Stimulated activated CD4-positive, alpha-beta T cell treated with anti-CD3 and anti-CD28 coated beads, Interleukin-4, amount 100 ng/mL, for 1 hour (primary cell): ENCODE measurements at regions not wholly inside any gene's neighbourhood (a gene's known extent, or its start where the extent isn't known, plus 50 kb on each side); places are given as distances from the start of the nearest gene placed in this dataset.
A peak's percentile ranks its signal among the peaks of the same experiment; 100 is the strongest.
"Not testable (repeated sequence)": the region's sequence is repeated elsewhere in the genome, so short reads cannot be mapped to it uniquely, and the experiment has no call there.

Source experiments
- DNase-seq: peaks from one replicate; pipeline ENCODE4 v3.0.0-alpha.2; 2020

DNA sequence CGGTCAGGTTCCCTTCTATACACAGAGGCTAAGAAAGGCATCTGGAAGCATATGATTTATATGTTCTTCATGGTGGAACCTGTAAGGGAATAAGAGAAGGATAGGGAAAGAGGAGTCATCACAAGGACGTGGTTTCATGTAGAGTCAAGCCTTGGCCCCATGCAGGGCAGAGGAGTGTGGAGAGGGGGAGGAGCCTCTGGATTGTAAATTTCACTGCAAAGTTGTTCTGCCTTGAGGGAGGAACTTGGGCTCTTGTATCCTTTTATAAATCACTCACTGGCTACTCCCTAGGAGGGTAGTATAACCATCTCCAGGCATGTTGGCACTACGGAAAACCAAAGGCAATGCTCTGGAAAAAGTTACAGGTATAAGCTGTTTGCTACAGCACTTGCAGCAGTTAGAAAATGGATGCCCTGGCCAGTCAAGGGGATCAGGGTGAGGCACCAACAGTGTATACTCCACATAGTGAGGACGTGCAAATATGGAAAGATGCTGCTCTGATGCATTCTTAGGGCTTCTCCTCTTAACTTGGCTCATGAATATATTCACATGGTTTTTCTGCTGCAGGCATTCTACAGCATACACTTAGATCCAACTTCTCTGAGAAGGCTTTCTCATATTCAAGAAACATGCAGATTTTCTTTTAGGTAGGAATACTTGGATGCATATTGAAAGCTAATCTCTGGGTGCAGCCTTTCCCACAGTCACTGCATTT lies 60.3 kb upstream of the ZNF81 start:
- DNase-seq: no peak

DNA sequence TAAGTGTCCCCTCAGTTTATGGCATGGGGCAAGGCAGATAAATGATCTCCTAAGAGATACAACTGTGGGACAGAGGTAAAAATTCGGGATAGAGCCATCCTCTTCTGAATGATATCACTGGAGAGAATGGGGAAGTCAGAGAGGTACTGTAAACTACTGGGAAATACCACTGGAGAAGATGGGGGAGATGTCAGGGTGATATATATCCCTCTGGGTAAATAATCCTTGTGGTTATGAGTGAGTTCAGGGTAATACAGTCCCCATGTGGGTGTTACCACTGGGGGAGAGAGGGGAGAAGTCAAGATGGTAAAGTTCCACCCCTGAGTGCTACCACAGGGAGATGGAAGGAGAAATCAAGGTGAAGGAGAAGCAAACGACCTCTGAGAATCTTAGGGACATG lies 63.9 kb upstream of the ZNF81 start:
- DNase-seq: no peak

DNA sequence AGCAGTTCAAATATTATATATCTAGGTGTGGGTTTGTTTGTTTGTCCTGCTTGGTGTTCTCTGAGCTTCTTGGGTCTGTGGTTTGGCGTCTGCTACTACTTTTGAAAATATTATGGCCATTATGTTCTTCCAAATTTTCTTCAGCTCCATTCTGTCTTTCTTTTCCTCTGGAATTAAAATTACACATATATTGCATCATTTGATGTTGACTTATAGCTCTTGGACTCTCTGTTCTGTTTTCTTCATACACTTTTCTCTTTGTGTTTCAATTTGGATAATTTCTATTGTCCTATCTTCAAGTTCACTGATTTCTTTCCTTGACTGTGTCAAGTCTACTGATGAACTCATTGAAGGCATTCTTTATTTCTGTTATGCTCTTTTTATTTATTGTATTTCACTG lies 65.2 kb upstream of the ZNF81 start:
- no peak for DNase-seq

DNA sequence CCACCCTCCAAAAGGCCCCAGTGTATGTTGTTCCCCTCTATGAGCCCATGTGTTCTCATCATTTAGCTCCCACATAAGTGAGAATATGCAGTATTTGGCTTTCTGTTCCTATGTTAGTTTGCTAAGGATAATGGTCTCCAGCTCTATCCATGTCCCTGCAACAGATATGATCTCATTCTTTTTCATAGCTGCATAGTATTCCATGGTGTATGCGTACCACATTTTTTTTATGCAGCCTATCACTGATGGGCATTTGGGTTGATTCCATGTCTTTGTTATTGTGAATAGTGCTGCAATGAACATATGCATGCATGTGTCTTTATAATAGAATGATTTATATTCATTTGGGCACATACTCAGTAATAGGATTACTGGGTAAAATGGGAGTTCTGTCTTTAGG lies 73.9 kb upstream of the ZNF81 start:
- DNase-seq: not testable (repeated sequence)

DNA sequence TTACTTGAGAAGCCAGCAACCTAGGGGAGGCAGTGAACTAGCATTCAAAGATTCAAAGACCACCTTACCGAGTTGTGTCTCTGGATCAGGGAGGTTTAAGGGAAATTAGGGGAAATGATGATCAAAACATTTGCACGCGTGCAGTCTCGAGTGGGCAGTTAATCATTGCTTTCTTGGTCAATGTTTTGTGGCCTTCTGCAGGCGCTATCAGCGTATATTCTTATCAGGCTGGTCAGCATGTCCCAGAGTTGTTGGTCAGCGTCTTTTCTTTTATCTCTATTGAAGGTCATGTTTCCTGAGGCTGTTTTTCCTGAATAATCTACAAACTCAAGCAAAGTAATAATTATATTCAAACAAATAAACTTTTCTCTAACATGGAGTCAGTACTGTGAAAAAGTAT lies 84.0 kb upstream of the ZNF81 start:
- DNase-seq: no peak

DNA sequence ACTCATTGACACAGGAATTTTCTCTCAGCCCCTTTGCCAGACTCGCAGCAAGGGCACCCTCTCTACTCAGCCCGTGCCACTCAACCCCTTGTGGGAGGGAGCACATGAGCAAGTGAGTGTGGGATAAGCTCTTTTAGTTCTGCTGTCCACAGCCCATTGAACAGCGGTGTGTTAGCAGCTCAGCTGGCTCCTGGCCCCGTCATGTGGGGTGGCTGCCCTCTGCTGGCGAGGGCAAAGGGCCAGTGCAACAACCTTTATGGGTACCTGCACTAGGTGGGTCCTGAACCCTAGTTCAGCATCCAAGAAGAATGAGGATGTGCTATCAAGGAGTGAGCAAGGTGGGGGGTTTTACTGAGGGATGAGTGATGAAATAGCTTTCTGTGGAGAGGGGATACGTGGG lies 85.0 kb upstream of the ZNF81 start:
- DNase-seq: peak; percentile 30

DNA sequence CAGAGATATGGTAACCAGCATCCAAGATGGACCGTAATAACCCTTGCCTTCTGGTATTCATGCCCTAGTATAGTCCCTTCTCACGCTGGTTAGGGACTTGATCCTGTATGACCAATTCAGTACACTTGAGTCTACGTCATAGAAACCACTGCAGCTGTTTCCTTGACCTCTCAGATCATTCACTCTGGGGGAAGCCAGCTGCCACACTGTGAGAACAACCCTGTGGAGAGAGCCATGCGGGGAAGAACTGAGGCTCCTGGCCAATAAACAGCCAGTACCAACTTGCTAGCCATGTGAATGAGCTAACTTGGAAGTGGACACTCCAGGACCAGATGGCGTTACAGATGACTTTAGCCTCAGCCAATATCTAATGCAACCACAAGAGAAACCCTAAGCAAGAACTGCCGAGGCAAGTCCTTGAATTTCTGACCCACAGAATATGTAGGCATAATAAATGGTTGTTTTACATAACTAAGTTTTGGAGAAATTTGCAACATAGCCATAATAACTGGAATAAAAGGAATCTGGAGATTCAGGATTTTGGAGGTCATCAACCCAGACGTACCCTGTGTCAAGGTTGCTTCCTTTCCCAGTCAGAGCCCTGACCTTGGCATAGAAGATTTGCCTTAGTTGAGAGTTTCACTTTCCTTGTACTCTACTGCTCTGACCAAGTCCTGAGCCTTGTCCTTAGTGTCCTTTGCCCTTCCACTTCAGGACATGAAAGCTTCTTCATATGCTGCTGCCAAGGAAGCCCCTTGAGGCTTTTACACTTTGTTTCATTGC lies 87.3 kb upstream of the ZNF81 start:
- no peak for DNase-seq

DNA sequence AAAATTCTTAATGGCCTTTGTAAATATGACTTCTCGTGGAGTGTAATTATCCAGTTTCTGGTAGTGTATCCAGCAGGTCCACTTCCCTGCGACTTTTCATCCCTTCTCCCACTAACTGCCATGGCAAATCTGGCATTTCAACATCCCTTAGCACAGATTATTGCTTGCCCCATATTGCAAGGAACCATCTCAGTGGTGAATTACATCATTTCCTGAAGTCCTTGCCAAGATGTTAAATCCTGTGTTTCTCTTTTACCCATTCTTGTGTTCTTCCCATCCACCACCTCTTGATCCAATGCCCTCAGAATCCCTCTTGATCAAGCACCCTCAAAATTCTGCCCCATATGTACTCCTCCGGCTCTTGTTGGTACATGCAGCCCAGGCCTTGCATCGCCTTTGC lies 88.1 kb upstream of the ZNF81 start:
- no peak for DNase-seq

DNA sequence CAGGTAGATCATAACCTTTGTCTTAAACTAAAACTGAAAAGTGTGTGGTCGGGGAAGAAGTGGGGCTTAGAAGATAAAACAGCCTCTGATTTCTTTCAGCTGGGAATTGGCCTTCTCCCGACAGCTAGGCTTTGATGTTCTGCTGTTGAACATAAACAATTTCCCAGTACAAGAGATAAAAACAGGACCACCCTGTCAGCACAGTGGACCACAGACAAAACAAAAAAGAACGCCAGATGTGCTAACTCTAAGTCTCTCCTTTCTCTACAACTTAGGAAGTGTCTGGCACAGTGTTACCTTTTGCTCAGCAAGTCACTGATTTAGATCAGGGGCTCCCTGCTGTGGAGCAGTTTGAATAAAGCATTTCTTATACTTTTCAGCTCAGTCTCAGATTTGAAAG lies 87.5 kb upstream of the UXT start:
- DNase-seq: no peak

DNA sequence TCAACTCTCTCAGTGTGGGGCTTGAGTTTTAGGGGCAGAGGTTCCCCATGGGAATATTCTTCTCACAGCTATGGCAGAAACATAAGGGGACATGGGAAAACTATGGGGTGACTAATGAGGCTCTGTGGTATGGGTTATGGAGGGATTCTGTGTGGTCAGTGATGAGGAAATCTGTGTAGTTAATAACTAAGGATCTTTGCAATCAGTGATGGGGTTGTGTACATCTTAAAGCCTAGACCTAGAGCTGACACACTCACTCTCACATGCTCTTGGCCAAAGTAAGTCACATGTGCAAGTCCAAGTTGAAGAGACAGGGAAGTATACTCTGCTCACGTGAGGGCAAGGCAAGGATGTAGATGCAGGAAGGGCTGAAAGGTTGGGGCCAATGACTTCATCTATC lies 86.4 kb upstream of the UXT start:
- no peak for DNase-seq

DNA sequence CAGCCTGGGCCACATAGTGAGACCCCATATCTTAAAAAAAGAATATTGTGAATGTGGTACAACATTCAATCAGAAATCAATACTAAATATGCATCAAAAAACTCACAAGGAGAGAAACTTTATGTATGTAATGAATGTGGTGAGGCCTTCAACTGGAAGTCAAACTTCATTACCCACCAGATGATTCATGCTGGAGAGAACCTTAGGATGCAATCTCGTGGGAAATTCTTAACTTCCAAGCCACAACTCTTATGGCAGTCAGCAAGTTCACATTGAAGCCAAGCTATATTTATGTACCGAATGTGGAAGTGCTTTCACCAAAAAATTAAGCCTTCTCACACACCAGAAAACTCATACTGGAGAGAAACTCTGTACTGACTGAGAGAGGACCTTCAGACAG lies 84.5 kb upstream of the UXT start:
- no peak for DNase-seq

DNA sequence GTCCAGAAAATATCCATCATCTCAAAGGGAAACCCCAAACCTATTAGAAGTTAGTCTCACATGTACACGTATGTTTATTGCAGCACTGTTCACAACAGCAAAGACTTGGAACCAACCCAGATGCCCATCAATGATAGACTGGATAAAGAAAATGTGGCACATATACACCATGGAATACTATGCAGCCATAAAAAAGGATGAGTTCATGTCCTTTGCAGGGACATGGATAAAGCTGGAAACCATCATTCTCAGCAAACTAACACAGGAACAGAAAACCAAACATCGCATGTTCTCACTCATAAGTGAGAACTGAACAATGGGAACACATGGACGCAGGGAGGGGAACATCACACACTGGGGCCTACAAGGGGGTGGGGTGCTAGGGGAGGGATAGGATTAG lies 79.9 kb upstream of the UXT start:
- not testable (repeated sequence) for DNase-seq

DNA sequence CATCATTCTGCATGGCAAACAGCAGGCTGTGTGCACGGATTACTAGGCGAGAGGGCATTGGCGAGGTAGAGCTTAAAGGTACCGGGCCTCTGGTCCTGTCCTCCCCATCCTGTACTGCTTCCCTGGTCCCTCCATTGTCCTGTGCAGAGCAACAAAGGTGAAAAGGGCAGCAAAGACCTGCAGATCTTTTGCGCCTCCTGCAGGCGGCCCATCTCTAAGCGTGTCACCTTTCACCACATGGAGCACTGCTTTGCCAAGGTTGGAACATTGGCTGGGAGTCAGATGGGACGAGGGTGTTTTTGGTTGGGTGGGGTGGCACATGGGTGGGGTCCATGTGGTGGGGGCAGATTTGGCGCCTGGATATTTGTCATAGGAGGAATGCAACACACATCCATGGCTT lies 64.7 kb upstream of the UXT start:
- peak; percentile 13 for DNase-seq

DNA sequence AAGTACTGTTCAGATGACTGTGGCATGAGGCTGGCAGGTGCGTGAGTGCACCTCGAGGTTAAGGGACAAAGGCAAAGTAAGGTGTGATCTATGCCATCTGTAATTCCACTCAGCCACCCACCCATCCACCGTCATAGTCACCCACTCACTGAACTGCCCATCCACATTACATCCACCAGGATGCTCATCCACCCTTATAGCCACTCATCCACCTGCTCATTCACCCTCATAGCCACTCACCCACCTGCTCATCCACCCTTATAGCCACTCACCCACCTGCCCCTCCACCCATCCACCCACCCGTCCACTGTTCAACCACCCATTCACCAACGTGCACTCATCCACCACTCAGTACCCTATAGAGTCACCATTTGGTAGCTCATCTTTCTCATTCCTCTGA lies 64.1 kb upstream of the UXT start:
- no peak for DNase-seq

DNA sequence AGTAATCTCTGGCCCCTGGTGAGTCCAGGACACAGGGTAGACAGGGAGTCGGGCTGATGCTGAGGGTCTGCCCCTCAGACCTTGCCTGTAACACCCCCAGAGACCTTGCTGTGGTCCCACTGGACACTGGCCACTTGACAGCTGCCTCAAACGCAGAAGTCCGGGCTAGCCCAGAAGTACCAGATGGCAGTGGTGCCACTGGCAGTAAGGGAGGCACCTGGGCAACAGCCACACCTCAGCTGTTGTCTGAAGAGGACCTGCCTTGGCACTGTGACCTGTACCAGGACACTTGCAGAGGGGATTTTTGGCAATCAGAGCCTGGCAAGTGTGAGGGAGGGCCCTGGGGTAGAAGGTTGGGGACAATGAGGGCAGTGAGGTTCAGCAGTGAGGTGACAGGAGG lies 63.3 kb upstream of the UXT start:
- no peak for DNase-seq

DNA sequence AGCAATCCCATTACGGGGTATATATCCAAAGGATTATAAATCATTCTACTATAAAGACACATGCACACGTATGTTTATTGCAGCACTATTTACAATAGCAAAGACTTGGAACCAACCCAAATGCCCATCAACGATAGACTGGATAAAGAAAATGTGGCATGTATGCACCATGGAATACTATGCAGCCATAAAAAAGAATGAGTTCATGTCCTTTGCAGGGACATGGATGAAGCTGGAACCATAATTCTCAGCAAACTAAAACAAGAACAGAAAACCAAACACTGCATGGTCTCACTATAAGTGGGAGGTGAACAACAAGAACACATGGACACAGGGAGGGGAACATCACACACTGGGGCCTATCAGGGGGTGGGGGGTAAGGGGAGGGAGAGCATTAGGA lies 56.1 kb upstream of the UXT start:
- DNase-seq: not testable (repeated sequence)

DNA sequence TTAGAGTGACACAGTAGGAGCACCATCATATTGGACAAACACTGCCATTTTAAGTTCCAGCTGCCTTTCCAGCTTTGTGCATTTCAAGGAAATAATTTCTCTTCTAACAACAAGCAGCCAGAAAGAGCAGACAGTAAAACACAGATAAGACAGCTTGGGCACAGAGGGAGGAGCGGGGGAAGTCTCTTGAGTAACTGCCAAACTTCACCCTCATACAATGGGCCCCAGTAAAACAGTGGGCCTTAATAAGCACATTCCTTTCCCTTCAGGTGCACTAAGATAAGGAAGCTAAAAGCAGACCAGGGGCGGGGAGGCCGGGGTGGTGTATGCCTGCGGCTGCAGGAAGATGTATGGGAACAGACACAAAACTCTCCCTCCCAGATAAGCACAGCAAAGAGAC lies 53.7 kb upstream of the UXT start:
- not testable (repeated sequence) for DNase-seq

DNA sequence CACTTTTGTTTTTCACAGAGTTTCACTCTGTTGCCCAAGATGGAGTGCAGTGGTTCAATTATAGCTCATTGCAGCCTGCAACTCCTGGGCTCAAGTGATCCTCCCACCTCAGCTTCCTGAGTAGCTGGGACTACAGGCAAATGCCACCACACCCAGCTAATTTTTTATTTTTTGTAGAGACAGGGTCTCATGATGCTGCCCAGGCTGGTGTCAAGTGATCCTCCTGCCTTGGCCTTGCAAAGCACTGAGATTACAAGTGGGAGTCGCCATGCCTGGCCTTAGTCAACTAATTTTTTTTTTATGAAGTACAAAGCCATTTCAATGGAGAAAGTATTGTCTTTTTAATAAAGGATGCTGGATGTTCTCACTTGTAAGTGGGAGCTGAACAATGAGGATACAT lies 51.3 kb upstream of the UXT start:
- DNase-seq: no peak
